ENCODE measurements at regions not wholly inside any gene's neighbourhood (a gene's known extent, or its start where the extent isn't known, plus 50 kb on each side); places are given as distances from the start of the nearest gene placed in this dataset.

DNA sequence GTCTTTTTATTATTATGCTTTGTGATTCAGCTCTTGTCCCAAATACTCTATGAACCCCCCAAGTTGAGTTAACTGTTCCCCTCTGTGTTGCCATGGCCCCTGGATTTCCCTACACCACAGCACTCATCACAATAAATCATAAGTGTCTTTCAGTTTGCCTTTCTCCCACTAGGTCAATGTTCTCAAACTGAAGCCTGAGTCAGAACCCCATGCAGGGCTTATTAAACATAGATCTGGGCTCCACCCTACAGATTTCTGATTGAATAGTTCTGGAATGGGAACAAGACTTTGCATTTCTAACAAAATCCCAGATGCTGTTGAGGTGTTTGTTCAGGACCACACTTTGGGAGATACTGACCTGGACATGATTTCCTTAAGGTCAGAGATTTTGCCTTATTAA is 199.4 kb downstream of the TBX5 start:
- Histone ChIP-seq H2AFZ (ENCODE audit: low read depth, low read length) (no peak overlapping the region), H4K20me1 (ENCODE audit: insufficient read depth) (no peaks in the 10 kb centered on the region), H3K9me3 (ENCODE audit: low read length) (no peaks in the 10 kb centered on the region), H3K36me3 (ENCODE audit: insufficient read depth, low read length) (no peaks in the 10 kb centered on the region), H3F3A (ENCODE audit: insufficient read depth, low read length, poor library complexity, severe bottlenecking) (no peaks in the 10 kb centered on the region), H3K79me2 (replicated peaks; ENCODE audit: insufficient read depth, low read length) (no peaks in the 10 kb centered on the region), H3K27ac (ENCODE audit: low read length) (no peak overlapping the region), H3K27me3 (ENCODE audit: insufficient read depth, low read depth, low read length) (no peaks in the 10 kb centered on the region), H3K9ac (ENCODE audit: low read length) (no peak overlapping the region), H3K4me3 (ENCODE audit: low read length) (no peak overlapping the region), H3K4me2 (ENCODE audit: low read length) (no peak overlapping the region), H3K9me2 (ENCODE audit: insufficient read depth, low read length) (no peaks in the 10 kb centered on the region)
- TF ChIP-seq EZH2 (IDR thresholded peaks at IDR 0.05; ENCODE audit: borderline replicate concordance, insufficient read depth, low read length, poor library complexity, severe bottlenecking) (no peak), RAD21 (conservative IDR thresholded peaks at IDR 0.05) (no peak), SMC3 (conservative IDR thresholded peaks at IDR 0.05; ENCODE audit: poor library complexity) (no peak), MXI1 (conservative IDR thresholded peaks at IDR 0.05; ENCODE audit: poor library complexity, severe bottlenecking) (no peak), EP300 (conservative IDR thresholded peaks at IDR 0.05; ENCODE audit: poor library complexity, severe bottlenecking) (no peak), TAF1 (IDR thresholded peaks at IDR 0.05; ENCODE audit: low read depth) (no peak), POLR2AphosphoS5 (IDR thresholded peaks at IDR 0.05) (no peak)
- TF ChIP-seq, protein P1, sequence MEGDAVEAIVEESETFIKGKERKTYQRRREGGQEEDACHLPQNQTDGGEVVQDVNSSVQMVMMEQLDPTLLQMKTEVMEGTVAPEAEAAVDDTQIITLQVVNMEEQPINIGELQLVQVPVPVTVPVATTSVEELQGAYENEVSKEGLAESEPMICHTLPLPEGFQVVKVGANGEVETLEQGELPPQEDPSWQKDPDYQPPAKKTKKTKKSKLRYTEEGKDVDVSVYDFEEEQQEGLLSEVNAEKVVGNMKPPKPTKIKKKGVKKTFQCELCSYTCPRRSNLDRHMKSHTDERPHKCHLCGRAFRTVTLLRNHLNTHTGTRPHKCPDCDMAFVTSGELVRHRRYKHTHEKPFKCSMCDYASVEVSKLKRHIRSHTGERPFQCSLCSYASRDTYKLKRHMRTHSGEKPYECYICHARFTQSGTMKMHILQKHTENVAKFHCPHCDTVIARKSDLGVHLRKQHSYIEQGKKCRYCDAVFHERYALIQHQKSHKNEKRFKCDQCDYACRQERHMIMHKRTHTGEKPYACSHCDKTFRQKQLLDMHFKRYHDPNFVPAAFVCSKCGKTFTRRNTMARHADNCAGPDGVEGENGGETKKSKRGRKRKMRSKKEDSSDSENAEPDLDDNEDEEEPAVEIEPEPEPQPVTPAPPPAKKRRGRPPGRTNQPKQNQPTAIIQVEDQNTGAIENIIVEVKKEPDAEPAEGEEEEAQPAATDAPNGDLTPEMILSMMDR (IDR thresholded peaks at IDR 0.05; ENCODE audit: poor library complexity, severe bottlenecking): no peak
- TF ChIP-seq, protein P2, sequence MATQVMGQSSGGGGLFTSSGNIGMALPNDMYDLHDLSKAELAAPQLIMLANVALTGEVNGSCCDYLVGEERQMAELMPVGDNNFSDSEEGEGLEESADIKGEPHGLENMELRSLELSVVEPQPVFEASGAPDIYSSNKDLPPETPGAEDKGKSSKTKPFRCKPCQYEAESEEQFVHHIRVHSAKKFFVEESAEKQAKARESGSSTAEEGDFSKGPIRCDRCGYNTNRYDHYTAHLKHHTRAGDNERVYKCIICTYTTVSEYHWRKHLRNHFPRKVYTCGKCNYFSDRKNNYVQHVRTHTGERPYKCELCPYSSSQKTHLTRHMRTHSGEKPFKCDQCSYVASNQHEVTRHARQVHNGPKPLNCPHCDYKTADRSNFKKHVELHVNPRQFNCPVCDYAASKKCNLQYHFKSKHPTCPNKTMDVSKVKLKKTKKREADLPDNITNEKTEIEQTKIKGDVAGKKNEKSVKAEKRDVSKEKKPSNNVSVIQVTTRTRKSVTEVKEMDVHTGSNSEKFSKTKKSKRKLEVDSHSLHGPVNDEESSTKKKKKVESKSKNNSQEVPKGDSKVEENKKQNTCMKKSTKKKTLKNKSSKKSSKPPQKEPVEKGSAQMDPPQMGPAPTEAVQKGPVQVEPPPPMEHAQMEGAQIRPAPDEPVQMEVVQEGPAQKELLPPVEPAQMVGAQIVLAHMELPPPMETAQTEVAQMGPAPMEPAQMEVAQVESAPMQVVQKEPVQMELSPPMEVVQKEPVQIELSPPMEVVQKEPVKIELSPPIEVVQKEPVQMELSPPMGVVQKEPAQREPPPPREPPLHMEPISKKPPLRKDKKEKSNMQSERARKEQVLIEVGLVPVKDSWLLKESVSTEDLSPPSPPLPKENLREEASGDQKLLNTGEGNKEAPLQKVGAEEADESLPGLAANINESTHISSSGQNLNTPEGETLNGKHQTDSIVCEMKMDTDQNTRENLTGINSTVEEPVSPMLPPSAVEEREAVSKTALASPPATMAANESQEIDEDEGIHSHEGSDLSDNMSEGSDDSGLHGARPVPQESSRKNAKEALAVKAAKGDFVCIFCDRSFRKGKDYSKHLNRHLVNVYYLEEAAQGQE (IDR thresholded peaks at IDR 0.05; ENCODE audit: borderline replicate concordance): no peak

DNA sequence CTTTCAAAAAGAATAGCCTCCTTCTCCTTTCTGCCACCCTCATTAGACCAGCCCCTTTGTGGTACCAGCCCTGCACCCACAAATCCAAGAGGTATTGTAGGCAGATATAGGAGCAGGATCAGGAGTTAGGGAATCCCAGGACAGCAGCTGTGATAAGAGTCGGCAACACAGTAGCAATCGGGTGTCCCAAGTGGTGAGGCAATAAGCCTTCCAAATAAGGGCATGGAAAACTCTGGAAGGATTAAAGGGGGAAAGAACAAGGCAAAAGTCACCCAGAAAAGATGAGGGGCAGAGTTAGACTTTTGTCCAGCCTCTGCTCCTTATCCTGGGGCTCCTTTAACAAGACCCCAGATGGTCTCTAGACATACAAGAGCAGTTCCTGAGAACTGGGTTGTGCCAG is 204.2 kb downstream of the TBX5 start:
- no peak overlapping the region for H3K4me2 ChIP-seq (ENCODE audit: low read length)
- H3K9me3 ChIP-seq (ENCODE audit: low read length): no peaks in the 10 kb centered on the region
- no peak overlapping the region for H3K27ac ChIP-seq (ENCODE audit: low read length)
- H3K9ac ChIP-seq (ENCODE audit: low read length): no peak overlapping the region
- H3K79me2 ChIP-seq (replicated peaks; ENCODE audit: insufficient read depth, low read length): no peaks in the 10 kb centered on the region
- no peaks in the 10 kb centered on the region for H4K20me1 ChIP-seq (ENCODE audit: insufficient read depth)
- H3K9me2 ChIP-seq (ENCODE audit: insufficient read depth, low read length): no peaks in the 10 kb centered on the region
- no peak for TF ChIP-seq EP300 (conservative IDR thresholded peaks at IDR 0.05; ENCODE audit: poor library complexity, severe bottlenecking)
- TF ChIP-seq TAF1 (IDR thresholded peaks at IDR 0.05; ENCODE audit: low read depth): no peak
- TF ChIP-seq, protein P1 (IDR thresholded peaks at IDR 0.05; ENCODE audit: poor library complexity, severe bottlenecking): no peak
- no peak for TF ChIP-seq POLR2AphosphoS5 (IDR thresholded peaks at IDR 0.05)
- no peak for TF ChIP-seq RAD21 (conservative IDR thresholded peaks at IDR 0.05)
- TF ChIP-seq MXI1 (conservative IDR thresholded peaks at IDR 0.05; ENCODE audit: poor library complexity, severe bottlenecking): no peak
- no peak for TF ChIP-seq EZH2 (IDR thresholded peaks at IDR 0.05; ENCODE audit: borderline replicate concordance, insufficient read depth, low read length, poor library complexity, severe bottlenecking)
- TF ChIP-seq SMC3 (conservative IDR thresholded peaks at IDR 0.05; ENCODE audit: poor library complexity): no peak
- TF ChIP-seq, protein P2 (IDR thresholded peaks at IDR 0.05; ENCODE audit: borderline replicate concordance): no peak
- H3F3A ChIP-seq (ENCODE audit: insufficient read depth, low read length, poor library complexity, severe bottlenecking): no peaks in the 10 kb centered on the region
- H3K27me3 ChIP-seq (ENCODE audit: insufficient read depth, low read depth, low read length): no peaks in the 10 kb centered on the region
- H2AFZ ChIP-seq (ENCODE audit: low read depth, low read length): no peak overlapping the region
- H3K4me3 ChIP-seq (ENCODE audit: low read length): no peak overlapping the region
- H3K36me3 ChIP-seq (ENCODE audit: insufficient read depth, low read length): no peaks in the 10 kb centered on the region

Data from neural cell (in vitro differentiated cells).